Activated T-helper 17 cell treated with anti-CD3 and anti-CD28 coated beads, Interleukin-2, amount 50 U/mL, for 72 hours (primary cell): ENCODE measurements at regions not wholly inside any gene's neighbourhood (a gene's known extent, or its start where the extent isn't known, plus 50 kb on each side); places are given as distances from the start of the nearest gene placed in this dataset.

Experiments used
- ATAC-seq: fragments of 150-1000 bp; cut with Tn5 transposase; replicated peaks from 2 replicates; pipeline ENCODE4 v1.10.0; 2021; ENCODE audit warnings: mild to moderate bottlenecking, moderate library complexity
- H3K27ac Mint-ChIP-seq: one replicate; pipeline ENCODE4 v1.8.0; 2022; ENCODE audit warnings: mixed read lengths
- H3K27me3 Mint-ChIP-seq: one replicate; pipeline ENCODE4 v1.8.0; 2022; ENCODE audit warnings: mixed read lengths
- H3K36me3 Mint-ChIP-seq: one replicate; pipeline ENCODE4 v1.8.0; 2022; ENCODE audit warnings: low read depth, mild to moderate bottlenecking, mixed read lengths
- H3K4me1 Mint-ChIP-seq: one replicate; pipeline ENCODE4 v1.8.0; 2022; ENCODE audit warnings: mixed read lengths
- H3K4me3 Mint-ChIP-seq: one replicate; pipeline ENCODE4 v1.8.0; 2022; ENCODE audit warnings: mild to moderate bottlenecking, mixed read lengths
- H3K9me3 Mint-ChIP-seq: one replicate; pipeline ENCODE4 v1.8.0; 2022; ENCODE audit warnings: mixed read lengths

DNA sequence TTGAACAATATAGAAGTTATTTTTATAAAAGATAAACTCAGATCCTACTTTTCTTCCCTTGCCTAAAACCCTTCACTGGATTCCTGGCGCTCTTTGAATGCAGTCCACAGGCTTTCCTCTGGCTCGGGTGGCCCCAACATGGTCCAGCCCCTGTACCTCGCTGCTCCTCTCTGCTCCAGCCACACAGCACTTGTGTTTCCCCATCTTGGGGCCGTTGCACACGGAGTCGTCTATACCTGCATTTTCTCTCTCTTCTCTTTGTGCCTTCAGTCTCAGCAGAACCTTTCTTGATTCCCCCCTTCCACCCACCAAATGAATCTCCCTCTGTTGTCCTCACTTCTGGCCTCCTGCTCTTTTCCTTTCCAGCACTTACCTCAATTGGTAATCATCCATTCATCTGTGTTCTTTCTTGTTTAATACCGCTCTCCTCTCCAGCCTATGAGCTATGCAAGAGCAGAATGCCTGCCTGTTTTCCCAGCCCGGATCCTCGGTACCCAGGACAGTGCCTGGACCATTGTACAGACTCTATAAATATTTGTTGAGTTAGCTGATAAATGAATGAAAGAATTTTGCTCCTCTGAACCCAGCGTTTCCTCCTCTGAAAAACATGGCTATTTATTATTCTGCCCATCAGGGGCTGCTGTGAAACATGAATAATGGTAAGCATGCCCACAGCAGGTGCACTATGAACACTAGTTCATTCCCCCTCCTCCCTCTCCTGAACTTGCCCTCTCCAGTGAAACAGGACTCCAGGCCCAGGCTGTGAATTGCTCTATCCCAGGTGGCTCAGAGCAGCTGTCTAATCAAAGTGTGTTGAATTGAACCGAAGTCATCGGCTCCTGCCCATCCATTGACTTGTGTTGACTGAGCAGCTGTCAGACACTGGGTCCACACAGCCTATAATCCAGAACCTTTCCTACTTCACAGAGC lies 266.9 kb downstream of the PTPRU start:
- H3K4me3 Mint-ChIP-seq, result no peak overlapping the region
- H3K4me1 Mint-ChIP-seq, result no peaks in the 10 kb centered on the region
- H3K9me3 Mint-ChIP-seq, result no peaks in the 10 kb centered on the region
- H3K36me3 Mint-ChIP-seq, result no peaks in the 10 kb centered on the region
- peaks cover 59% of the 10 kb centered on the region for H3K27me3 Mint-ChIP-seq
- ATAC-seq, result no peak
- no peak overlapping the region for H3K27ac Mint-ChIP-seq

DNA sequence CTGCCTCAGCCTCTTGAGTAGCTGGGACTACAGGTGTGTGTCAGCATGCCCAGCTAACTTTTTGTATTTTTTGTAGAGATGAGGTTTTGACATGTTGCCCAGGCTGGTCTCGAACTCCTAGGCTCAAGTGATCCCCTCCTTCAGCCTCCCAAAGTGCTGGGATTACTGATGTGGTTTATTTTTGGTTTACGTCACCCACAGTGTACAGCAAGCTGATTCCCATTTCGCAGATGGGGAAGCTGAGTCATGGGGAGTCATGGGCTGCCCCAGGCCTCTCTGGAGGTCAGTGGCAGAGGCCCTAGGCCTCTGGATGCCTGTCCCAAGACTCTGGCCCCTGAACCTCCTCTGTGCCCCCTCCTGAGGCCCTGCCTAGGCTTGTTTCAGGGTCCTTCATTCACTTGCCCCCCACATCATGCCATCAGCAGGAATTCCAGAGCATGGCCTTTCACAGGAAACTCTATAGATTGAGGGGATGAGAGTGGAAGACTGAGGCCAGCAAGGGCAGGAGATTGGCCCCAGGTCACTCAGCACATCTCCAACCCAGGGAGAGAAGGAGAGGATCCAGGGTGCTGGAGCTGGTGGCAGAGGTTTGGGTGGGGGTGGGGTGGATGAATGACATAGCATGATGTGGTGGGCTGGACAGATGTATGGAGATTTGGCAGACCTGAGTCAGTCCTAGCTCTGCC lies 266.0 kb downstream of the PTPRU start:
- Mint-ChIP-seq H3K4me3 (no peak overlapping the region), H3K9me3 (no peaks in the 10 kb centered on the region), H3K27ac (no peak overlapping the region), H3K36me3 (no peaks in the 10 kb centered on the region), H3K4me1 (no peaks in the 10 kb centered on the region), H3K27me3 (peaks cover 58% of the 10 kb centered on the region)
- no peak for ATAC-seq

DNA sequence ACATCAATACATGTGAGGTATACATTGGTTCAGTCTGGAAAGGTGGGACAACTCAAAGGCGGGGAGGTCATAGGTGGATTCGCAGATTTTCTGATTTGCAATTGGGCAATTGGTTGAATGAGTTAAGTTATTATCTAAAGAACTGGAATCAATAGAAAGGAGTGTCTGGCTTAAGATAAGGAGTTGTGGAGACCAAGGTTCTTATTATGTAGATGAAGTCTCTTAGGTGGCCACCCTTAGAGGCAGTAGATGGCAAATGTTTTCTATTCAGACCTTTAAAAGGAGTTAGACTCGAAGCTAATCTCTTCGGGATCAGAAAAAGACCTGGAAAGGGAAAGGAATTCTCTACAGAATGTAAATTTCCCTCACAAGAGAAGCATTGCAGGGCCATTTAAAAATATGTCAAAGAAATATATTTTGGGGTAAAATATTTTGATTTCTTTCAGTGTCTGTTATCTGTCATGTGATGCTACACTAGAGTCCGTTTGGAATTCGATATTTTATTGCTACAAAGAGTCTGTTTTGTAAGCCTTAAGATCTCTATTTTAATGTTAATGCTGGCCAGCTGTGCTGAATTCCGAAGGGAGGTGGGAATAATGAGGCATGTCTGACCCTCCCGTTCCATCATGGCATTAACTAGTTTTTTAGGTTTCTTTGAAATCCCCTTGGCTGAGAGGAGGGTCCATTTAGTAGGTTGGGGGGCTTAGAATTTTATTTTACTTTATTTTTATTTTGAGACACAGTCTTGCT lies 265.1 kb downstream of the PTPRU start:
- H3K27me3 Mint-ChIP-seq, result peaks cover 55% of the 10 kb centered on the region
- no peak overlapping the region for H3K27ac Mint-ChIP-seq
- H3K9me3 Mint-ChIP-seq, result peaks cover 2% of the 10 kb centered on the region
- H3K4me1 Mint-ChIP-seq, result no peaks in the 10 kb centered on the region
- no peaks in the 10 kb centered on the region for H3K36me3 Mint-ChIP-seq
- ATAC-seq, result no peak
- no peak overlapping the region for H3K4me3 Mint-ChIP-seq

DNA sequence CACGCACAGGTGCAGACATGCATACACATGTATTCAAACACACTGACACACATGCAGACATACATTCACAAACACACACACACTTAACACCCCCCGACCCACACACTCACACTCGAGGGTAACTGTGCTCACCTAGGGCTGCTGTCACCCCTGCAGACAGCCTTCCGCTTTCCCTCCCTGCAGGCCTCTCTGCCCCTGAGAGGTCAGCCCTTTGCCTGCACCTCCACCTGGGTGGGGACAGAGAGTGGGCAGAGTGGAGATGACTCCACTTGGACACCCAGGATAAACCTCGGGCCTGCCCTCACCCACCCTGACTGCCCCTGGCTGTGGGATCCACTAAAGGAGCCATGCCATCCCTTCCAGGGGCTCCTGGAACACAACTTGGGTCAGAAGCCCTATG lies 264.3 kb downstream of the PTPRU start:
- H3K9me3 Mint-ChIP-seq, result peaks cover 7% of the 10 kb centered on the region
- no peaks in the 10 kb centered on the region for H3K4me1 Mint-ChIP-seq

DNA sequence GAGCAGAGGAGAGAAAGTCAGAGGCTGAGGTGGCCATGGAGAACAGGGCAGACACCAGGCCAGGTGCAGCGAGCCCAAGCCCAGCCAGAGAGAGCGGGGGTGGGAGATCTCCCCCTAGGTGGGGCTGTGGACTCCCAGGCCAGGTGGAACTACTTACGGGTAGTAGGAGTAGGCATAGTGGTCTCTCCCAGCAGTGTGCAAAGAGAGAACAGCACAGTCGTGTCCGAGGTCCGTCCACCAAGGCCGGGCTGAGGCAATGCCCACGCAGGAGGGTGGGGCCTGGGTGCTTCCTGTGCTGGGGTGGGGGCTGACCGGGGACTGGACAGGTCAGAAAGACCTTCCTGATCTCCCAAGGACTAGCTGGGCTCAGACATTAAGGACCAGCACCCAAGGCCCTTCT lies 263.7 kb downstream of the PTPRU start:
- peaks cover 7% of the 10 kb centered on the region for H3K9me3 Mint-ChIP-seq
- no peak overlapping the region for H3K4me3 Mint-ChIP-seq
- H3K27me3 Mint-ChIP-seq, result peaks cover 48% of the 10 kb centered on the region
- H3K4me1 Mint-ChIP-seq, result no peaks in the 10 kb centered on the region
- no peak for ATAC-seq
- H3K27ac Mint-ChIP-seq, result no peak overlapping the region
- H3K36me3 Mint-ChIP-seq, result no peaks in the 10 kb centered on the region

More for the DNA sequence above, 264.3 kb downstream of the PTPRU start:
- no peaks in the 10 kb centered on the region for H3K36me3 Mint-ChIP-seq
- H3K27me3 Mint-ChIP-seq, result peaks cover 49% of the 10 kb centered on the region
- no peak overlapping the region for H3K4me3 Mint-ChIP-seq
- H3K27ac Mint-ChIP-seq, result no peak overlapping the region
- ATAC-seq, result no peak

DNA sequence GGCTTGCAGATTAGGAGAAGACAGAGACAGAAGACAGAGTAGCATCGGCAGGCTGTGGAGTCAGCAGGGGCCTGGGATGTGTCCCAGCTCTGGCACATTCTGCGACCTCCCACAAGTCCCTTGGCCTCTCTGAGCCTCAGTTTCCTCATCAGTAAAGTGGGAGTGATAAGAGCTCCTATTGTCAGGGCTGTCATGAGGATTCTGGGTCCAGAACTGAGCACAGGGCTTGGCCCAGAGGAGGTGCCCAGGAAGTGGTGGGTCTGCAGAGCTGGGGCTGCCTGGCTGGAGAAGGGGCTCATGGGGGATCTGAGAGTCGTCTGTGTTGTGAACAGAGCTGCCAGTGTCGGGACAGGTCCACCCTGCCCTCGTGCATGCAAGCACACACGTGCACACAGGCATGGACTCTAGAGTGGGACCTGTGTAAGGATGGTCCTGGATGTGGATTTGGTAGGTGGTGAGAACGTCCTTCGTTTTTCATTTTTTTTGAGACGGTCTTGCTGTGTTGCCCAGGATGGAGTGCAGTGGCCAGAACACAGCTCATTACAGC lies 262.9 kb downstream of the PTPRU start:
- ATAC-seq, result no peak
- Mint-ChIP-seq H3K4me1 (no peaks in the 10 kb centered on the region), H3K9me3 (peaks cover 7% of the 10 kb centered on the region), H3K36me3 (no peaks in the 10 kb centered on the region), H3K27ac (no peak overlapping the region), H3K27me3 (peaks cover 42% of the 10 kb centered on the region), H3K4me3 (no peak overlapping the region)

DNA sequence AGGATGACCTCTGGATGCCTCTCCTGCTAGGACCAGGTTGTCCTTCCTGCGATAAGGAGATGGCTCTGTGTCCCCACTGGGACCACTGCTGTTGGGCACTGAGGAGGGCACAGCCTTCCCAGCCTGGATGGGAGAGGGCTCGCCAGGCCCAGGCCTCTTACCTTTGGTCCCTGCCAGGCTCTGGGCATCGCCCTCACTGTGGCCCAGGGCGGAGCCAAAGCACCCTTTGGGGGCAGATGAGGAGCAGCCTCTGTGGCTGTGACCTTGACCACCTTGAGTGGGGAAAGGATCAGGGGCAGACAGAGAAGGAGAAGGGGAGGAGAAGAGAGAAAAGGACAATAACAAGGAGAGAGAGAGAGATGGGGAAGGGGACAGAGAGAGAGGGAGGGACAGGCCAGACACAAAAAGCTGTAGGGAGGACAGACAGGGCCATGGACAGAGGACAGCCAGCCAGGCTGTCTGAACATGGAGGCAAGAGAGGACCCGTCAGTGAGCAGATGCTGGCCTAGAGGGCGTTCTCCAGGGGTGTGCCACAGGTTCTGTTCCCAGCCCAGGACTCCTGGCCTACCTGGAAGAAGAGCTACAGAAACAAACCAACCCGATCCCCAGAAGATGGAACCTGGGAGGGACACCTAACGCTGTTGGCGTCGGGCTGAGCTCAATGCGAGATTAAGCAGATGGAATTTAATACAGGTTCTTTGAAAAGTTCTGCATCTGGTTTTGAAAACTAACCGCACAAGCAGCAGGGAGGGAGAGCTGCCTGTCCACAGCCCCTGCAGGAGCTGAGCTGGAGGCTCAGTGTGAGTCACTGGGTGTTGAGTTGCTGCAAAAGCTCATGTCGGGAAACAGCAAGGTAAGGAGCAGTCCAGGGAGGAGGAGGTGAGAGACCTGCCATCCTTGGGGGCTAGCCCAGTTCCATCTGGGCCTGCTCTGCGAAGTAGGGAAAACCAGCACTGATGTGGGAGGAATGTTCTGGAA lies 262.1 kb downstream of the PTPRU start:
- ATAC-seq, result no peak
- Mint-ChIP-seq H3K27me3 (peaks cover 39% of the 10 kb centered on the region), H3K27ac (no peak overlapping the region), H3K4me3 (no peak overlapping the region), H3K9me3 (peaks cover 7% of the 10 kb centered on the region), H3K4me1 (no peaks in the 10 kb centered on the region), H3K36me3 (no peaks in the 10 kb centered on the region)

DNA sequence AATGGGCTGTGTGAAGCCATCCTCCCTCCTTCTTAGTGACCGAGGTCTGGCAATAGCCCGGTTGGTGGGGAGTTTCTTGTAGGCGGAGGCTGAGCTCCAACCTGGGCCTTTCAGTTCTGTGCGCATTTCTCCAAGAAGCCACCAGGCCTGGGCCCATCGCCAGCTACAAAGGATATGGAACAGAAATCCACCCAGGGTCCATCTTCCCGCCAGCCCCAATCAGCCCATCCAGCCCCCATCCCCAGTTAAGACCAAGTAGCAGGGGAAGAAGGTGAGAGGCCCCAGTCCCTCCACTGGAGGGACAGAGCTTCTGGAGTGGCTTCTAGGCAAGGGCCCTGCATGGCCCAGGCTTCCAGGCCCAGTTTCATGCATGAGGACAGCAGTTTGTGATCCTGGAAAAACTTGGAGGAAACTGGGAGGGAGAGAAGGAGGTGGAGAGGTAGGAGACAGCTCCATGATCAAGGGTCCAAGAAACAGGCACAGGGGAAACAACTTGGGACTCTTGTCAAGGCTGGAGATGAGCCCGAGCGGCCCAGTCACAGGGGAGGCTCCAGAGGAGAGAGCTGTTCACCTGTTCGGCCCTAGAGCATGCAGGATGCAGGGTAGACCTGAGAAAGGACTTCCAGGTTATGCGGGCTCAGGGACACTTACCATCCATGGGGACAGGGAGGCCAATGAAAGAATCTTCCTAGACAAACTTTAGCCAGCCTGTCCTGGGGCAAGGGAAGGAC lies 261.2 kb downstream of the PTPRU start:
- Mint-ChIP-seq H3K27ac (no peak overlapping the region), H3K9me3 (peaks cover 7% of the 10 kb centered on the region)
- ATAC-seq, result no peak

DNA sequence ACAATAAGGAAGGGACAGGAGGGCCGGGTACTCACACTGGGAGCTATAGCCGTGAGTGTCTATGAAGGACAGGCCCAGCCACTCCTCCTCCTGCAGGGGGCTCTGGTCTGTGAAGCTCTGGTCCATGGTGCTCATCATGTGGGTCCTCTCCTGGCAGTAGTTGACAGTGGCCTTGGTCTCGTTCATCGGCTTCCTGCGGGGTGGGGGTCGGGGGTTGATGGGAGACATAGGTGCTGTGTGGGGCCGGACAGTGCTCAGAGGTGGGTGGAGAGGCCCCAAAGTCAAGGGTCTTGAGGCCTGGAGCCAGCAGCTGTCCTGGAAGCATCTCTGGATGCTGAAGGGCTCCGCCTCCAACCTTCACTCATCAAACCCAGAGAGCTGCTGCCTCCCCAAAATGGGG lies 260.4 kb downstream of the PTPRU start:
- Mint-ChIP-seq H3K4me3 (no peak overlapping the region), H3K9me3 (peaks cover 7% of the 10 kb centered on the region), H3K27me3 (peaks cover 33% of the 10 kb centered on the region)

More for the DNA sequence above, 261.2 kb downstream of the PTPRU start:
- Mint-ChIP-seq H3K4me1 (no peaks in the 10 kb centered on the region), H3K4me3 (no peak overlapping the region), H3K27me3 (peaks cover 33% of the 10 kb centered on the region), H3K36me3 (no peaks in the 10 kb centered on the region)

DNA sequence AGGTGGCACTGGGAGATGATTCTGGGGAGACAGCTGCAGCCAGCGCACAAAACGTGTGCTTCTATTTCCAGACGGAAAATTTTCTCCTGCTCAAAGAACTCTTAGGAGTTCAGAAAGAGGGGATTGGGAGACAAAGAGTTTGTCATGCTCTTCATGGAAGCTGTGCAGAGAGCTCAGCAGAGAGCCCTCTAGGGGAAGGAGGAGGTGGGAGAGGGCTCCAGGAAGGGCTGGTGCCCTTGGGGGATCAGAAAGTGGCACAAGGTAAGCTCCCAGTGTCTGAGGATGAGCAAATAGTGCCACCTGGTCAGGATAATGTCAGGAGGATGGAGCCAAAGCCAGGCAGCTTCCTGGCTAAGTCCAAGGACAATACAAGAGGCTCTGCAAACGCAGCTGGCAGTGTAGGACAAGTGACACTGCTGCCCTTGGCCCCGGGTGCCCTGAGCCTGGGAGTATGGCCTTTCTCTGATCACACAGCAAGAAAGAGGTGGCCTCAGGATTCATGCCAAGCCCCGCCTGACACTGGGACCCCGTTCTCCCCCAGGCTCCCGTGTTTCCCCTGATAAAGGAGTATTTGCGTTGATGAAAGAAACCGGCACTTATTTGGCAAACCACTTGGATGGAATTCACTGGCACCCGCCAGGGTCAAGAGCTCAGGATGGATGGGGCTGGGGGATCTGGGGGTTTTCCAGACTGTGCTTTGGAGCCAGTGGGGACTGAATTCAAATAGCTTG lies 254.0 kb downstream of the PTPRU start:
- no peak for ATAC-seq
- H3K27me3 Mint-ChIP-seq, result peaks cover 5% of the 10 kb centered on the region
- H3K4me3 Mint-ChIP-seq, result no peak overlapping the region
- no peaks in the 10 kb centered on the region for H3K36me3 Mint-ChIP-seq
- H3K9me3 Mint-ChIP-seq, result no peaks in the 10 kb centered on the region
- no peaks in the 10 kb centered on the region for H3K4me1 Mint-ChIP-seq
- H3K27ac Mint-ChIP-seq, result no peak overlapping the region

More for the DNA sequence above, 260.4 kb downstream of the PTPRU start:
- no peak overlapping the region for H3K27ac Mint-ChIP-seq
- no peaks in the 10 kb centered on the region for H3K36me3 Mint-ChIP-seq
- no peaks in the 10 kb centered on the region for H3K4me1 Mint-ChIP-seq
- no peak for ATAC-seq

DNA sequence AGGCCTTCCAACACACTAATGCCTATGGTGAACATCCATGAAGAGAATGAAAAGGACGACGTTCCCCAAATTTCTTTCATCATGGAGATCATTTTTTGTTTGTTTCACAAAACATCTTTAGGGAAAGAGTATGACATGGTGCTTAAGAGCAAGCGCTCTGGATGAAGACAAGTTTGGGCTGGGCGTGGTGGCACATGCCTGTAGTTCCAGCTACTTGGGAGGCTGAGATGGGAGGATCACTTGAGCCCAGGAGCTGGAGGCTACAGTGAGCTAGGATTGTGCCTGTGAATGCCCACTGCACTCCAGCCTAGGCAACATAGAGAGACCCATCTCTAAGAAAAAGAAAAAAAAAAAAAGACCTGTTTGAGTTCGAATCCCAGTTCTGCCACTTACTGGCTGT lies 253.1 kb downstream of the PTPRU start:
- ATAC-seq, result no peak
- Mint-ChIP-seq H3K4me1 (no peaks in the 10 kb centered on the region), H3K27me3 (peaks cover 10% of the 10 kb centered on the region), H3K9me3 (no peaks in the 10 kb centered on the region), H3K27ac (no peak overlapping the region), H3K4me3 (no peak overlapping the region), H3K36me3 (no peaks in the 10 kb centered on the region)

DNA sequence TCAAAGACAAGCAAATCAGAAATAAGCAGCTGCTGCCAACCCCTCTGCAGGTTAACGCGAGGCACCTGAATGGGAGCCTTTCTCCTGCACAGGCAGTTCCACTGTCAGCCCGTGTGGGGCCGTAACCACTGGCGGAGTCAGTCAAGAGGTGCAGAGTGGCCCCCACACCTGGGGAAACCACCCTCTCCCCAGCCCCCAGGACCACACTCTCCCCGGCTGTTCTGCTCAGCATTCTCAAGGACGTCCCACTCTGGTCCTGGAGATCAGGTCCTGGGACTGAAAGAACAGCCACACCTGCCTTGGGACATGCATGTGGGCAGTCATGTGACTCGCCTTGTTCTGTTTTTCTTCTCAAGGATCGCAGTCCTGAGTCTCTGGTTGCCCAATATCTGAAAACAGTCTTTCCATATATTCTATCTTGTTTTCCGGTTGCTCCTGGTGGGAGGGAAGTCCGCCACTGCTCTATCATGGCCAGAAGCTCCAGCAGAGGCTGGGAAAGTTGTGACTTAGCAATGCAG lies 252.5 kb downstream of the PTPRU start:
- no peak for ATAC-seq
- Mint-ChIP-seq H3K9me3 (no peaks in the 10 kb centered on the region), H3K27ac (no peak overlapping the region), H3K36me3 (no peaks in the 10 kb centered on the region), H3K4me3 (no peak overlapping the region), H3K4me1 (no peaks in the 10 kb centered on the region), H3K27me3 (peaks cover 11% of the 10 kb centered on the region)
